NCI-H82 treated with DMSO at 0.1 percent for 48 hours (cell line): ENCODE measurements at regions not wholly inside any gene's neighbourhood (a gene's known extent, or its start where the extent isn't known, plus 50 kb on each side); places are given as distances from the start of the nearest gene placed in this dataset.
"Not testable (repeated sequence)": the region's sequence is repeated elsewhere in the genome, so short reads cannot be mapped to it uniquely, and the experiment has no call there.

ENCODE experiments used
- DNase-seq: peaks from one replicate; lab custom pipeline; 2025; ENCODE audit not compliant: unreplicated experiment; lab: John Stamatoyannopoulos, UW

DNA sequence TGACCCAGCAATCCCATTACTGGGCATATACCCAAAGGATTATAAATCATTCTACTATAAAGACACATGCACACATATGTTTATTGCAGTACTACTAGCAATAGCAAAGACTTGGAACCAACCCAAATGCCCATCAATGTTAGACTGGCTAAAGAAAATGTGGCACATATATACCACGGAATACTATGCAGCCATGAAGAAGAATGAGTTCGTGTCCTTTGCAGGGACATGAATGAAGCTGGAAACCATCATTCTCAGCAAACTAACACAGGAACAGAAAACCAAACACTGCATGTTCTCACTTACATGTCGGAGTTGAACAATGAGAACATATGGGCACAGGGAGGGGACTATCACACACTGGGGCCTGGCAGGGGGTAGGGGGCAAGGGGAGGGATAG is 183.0 kb downstream of the HACE1 start:
- not testable (repeated sequence) for DNase-seq

DNA sequence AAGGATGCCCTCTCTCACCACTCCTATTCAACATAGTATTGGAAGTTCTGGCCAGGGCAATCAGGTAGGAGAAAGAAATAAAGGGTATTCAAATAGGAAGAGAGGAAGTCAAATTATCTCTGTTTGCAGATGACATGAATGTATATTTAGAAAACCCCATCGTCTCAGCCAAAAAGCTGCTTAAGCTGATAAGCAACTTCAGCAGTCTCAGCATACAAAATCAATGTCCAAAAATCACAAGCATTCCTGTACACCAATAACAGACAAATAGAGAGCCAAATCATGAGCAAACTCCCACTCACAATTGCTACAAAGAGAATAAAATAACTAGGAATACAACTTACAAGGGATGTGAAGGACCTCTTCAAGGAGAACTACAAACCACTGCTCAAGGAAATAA is 184.6 kb downstream of the HACE1 start:
- not testable (repeated sequence) for DNase-seq

DNA sequence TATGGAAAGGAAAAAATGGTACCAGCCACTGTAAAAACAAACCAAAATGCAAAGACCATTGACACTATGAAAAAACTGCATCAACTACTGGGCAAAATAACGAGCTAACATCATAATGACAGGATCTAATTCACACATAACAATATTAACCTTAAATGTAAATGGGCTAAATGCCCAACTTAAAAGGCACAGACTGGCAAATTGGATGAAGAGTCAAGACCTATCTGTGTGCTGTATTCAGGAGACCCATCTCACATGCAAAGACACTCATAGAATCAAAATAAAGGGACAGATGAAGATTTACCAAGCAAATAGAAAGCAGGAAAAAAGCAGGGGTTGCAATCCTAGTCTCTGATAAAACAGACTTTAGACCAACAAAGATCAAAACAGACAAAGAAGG is 186.6 kb downstream of the HACE1 start:
- DNase-seq: not testable (repeated sequence)

DNA sequence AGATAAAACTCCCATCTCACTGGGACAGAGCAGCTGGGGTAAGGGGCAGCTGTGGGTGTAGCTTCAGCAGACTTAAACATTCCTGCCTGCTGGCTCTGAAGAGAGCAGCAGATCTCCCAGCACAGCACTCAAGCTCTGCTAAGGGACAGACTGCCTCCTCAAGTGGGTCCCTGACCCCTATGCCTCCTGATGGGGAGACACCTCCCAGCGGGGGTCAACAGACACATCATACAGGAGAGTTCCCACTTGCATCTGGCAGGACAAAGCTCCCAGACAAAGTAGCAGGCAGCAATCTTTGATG is 188.2 kb downstream of the HACE1 start:
- DNase-seq: not testable (repeated sequence)

DNA sequence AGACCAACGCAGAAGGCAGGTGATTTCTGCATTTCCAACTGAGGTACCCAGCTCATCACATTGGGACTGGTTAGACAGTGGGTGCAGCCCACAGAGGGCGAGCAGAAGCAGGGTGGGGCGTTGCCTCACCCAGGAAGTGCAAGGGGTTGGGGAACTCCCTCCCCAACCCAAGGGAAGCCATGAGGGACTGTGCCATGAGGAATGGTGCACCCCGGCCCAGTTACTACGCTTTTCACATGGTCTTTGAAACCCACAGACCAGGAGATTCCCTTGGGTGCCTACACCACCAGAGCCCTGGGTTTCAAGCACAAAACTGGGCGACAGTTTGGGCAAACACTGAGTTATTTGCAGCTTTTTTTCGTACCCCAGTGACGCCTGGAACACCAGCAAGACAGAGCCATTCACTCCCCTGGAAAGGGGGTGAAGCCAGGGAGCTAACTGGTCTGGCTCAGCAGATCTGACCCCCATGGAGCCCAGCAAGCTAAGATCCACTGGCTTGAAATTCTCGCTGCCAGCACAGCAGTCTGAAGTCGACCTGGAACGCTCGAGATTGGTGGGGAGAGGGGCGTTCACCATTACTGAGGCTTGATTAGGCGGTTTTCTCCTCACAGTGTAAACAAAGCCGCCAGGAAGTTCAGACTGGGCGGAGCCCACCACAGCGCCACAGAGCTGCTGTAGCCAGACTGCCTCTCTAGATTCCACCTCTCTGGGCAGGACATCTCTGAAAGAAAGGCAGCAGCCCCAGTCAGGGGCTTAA is 188.7 kb downstream of the HACE1 start:
- not testable (repeated sequence) for DNase-seq

DNA sequence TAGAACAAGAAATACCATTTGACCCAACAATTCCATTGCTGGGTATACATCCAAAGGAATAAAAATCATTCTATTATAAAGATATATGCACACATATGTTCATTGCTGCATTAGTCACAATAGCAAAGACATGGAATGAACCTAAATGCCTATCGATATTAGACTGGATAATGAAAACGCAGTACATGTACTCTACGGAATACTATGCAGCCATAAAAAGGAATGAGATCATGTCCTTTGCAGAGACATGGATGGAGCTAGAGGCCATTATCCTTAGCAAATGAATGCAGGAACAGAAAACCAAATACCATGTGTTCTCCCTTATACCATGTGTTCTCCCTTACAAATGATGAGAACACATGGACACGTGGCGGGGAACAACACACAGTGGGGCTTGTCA is 190.2 kb downstream of the HACE1 start:
- no peak for DNase-seq

DNA sequence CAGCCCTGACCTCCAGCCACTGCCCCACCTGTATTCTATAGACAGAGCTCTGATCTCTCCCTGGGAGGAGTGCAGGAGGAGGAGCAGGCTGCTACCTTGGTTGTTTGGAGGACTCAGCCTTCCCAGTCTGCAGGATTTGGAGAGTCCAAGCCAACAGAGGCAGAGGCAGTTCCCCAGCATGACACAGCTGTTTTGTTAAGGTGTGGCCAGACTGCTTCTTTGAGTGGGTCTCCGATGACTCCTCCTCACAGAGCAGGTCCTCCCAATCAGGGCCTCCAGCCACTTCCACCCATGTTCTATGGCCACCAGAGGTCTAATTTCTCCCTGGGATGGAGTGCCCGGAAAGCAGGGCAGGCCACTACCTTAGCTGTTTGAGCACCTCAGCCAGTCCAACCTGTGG is 203.5 kb downstream of the HACE1 start:
- DNase-seq: no peak

DNA sequence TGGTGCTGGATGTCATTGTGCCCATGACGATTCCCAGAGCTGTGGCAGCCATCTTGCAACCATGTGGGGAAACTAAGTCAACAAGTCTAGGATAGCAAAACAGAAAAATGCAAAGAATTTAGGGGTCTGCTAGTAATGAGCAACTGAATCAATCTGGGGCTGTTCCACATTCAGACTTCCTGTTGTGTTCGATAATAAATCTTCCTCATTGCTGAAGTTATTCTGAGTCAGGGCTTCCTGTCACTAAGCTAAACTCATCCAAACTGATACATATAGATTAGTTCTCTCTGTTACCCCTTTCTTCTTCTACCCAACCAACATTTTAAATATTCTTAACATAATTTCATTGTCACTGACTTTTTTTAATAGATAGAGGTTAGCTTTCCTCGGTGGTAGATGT is 205.9 kb downstream of the HACE1 start:
- no peak for DNase-seq

DNA sequence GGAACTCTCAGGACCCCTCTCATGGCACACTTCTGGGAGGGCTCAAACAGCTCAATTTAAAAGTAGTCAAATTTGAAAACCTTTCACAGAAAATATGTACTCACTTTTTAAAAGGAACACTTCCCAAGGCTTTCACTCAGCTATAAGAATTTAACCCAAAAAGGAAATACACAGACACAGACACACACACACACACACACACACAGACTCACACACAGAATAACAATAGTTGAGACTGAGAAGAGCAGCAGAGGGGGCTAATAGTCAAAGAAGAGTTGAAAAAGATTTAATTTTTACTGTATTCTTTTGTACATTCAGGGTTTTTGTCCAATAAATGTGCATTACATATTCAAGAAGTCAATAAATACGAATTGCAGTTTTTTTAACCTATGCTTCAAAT is 211.4 kb downstream of the HACE1 start:
- no peak for DNase-seq

DNA sequence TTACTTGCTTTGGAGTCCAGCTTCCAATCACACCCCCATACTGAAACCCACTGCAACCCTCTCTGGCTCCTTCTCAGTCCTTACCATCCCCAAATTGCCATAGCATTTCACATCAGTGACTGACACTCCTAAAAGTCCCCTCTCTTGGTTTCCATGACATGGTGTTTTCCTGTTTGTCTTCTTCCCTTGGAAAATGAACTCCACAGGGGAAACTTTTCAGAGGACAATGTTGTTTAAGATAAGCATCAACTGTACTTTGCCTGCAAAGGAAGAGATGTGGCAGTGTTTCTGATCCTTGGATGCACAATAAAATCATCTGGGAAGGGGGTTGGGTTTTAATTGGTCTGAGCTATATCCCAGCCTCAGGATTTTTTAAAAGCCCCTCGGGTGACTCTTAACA is 214.9 kb downstream of the HACE1 start:
- no peak for DNase-seq

DNA sequence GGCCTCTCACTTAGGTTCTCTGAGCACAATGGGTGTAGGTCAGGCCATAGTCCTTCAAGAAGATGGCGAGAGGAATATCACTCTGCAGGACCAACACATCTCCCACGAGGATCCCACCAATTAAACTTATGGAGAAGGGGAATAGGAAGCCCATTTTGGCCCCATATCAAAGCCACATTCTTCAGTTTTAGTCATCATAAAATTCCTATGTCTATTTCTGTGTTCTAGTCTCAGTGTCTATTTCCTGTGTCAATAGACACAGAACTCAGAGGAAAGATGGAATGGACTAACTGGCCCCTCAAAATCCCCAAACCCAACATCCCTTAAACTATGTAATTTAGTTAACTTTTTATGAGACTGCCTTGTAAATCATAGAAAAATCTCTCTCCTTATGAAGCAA is 216.8 kb downstream of the HACE1 start:
- no peak for DNase-seq

DNA sequence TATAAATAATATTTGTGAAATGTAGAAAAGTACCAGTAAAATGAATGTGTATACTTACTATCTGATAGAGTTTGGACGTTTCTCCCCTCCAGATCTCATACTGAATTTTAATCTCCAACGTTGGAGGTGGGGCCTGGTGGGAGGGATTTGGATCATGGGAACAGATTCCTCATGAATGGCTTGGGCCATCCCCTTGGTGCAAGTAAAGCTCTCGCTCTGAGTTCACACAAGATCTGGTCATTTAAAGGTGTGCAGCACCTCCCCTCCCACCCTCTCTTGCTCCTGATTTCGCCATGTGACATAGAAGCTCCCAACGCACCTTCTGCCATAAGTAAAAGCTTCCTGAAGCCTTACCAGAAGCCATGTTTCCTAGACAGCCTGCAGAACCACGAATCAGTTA is 219.0 kb downstream of the HACE1 start:
- no peak for DNase-seq

DNA sequence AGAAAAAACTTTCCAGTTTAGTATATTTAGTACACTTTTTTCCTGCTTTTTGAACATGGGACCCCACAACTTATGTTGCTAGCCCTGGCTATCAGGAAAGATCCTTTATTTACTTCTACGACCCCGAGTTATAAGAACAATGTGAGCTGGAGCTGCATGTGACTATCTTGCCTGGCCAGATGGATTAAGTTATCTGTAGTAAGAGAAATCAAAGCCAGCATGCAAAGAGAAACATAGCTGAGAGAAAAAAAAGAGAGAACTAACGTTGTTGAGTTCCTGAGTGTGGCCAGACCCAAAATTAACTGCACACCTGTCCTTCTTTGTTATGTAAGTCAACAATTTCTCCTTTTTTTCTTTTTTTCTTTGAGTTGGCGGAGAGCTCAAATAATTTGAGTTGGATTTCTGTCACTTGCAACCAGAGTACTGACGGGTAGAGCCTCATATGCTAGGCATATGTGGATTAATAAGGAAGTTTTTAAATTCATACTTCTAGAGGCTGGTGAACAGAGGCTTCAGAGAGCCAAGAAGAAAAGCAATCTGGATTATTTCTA is 219.5 kb downstream of the HACE1 start:
- DNase-seq: no peak

DNA sequence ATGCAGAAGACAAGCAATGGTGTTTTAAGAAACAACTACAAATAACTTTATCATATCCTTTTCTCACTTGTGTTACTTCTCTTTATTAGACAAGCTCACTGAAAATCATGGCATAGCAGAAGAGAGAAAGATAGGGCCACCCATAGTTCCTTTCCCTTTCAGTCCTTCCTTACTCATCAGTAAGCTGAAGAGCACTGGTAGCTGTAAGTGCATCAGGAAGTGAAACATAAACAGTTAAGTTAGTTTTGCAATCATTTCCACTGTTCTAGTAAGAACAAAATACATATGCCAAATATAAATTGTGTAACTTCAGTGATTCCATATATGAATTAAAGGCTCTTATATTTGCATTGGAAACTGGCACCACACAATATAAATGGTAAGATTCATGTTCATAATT is 220.1 kb downstream of the HACE1 start:
- no peak for DNase-seq

DNA sequence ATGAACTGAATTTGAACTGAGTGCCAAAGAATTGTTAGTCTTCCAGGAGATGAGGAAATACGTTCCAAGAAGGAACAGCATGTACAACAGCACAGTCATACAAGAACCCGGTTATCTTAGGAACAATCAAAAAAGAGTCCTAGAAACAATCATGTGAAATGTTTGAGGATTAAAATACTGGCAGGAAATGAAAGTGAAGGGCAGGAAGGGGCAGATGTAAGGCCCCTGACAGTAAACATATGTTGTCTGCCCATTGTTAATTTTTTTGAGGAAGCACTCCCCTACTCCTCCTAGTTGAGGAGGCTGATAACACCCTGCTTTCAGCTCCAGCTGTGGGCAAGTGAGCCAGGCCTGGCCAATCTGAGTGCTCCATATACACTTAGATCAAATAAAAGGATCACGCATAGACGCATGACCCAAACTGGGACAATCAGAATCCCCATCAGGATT is 220.9 kb downstream of the HACE1 start:
- DNase-seq: no peak

DNA sequence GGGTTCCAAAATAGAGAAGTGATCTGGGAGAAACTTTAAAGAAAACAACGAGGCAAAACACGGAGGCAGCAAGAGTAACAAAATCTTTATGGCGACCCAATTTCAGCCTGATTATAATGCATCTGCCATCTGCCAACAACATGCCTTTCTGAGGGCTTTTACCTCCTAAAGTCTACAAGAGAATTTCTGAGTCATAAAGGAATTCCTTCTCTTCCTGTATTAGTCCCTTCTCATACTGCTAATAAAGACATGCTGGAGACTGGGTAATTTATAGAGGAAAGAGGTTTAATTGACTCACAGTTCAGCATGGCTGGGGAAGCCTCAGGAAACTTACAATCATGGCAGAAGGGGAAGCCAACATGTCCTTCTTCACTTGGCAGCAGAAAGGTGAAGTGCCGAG is 226.6 kb downstream of the HACE1 start:
- DNase-seq: no peak

DNA sequence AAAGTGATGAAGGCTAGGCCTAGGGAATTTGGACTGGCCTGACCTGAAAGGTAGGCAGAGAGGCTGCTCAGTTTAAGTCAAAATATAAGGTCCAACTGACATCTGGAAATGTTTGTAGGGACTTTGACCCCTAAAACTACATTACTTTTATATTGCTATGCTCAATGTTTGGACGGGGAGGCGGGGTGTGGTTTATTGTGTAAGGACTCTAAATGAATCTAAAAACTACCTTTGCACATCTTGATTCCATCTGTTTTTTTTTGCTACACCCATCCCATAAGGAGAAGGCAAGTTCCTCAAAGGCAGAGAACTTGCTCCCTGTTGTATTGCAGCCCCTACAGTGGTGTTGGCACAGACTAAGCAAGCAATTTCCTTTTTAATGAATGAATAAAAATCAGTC is 227.1 kb downstream of the HACE1 start:
- DNase-seq: no peak

DNA sequence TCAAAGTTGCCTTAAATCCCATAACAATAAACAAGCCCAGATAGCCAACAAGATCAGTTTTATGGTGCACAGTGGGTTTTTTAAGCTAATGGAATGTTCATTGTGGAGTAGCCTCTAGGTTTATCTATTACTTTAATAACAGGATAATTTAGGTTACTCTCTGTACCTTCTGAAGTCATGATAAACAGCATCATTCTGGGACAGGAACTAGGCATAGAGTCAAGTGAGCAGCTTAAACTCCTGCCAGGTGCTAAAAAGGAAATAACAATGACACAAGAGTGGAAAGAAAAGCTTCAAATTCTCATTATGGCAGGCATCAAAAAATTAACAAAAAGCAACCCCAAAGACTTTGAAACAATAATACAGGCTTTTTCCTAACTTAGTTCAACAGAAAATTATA is 228.8 kb downstream of the HACE1 start:
- DNase-seq: no peak

DNA sequence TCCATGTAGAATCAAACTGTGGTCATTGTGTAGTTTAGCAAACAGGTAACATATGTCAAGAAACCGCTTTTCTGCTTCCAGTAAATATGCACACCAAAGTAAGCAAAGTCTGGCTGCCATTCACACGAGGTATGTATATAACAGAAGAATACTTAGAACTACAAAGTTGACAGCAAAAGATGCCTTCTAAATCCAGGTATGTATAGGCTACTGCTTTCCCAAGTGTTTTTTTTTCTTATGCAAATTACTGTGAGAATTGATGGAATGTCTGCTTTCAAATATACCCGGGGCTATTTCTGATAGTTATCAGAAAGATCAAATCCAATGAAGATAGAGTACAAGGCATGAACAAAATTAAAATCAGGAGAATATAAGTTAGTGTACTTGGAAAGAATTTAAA is 229.2 kb downstream of the HACE1 start:
- DNase-seq: no peak

DNA sequence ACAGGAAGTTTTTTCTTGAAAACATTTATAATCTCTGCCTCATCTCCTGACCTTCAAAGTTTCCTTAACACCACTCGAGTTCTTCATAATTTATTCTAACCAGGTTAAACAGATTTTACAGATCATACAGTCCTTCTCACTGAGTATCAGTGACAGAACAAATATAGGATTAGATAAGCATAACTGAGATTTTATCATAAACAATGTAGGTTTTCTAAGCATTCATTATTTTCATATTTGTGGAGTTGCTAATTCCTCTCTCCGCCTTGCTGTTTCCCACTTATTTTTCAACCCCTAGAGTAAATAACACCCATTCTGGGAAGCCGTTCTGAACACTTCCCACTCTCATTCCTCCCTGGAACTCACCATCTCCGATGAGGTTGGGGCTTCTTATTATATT is 229.9 kb downstream of the HACE1 start:
- no peak for DNase-seq

DNA sequence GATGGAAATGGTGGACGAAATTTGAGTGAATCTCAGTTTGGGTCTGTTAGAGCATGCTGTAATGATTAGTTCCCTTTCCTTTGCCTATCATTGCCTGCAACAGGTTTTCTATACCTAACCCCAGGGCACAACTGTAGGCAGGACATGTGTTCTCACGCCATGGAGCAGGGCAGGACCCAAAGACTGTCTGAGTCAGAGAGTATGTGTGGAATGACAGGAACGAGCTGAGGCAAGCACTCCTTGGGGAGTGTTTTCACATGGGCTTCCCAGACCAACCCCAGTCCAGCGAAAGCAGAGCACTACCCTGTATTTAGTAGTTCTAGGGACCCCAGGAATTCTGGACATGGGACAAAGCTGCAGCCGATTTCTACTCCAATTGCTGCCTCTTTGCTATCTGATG is 234.2 kb downstream of the HACE1 start:
- DNase-seq: no peak

DNA sequence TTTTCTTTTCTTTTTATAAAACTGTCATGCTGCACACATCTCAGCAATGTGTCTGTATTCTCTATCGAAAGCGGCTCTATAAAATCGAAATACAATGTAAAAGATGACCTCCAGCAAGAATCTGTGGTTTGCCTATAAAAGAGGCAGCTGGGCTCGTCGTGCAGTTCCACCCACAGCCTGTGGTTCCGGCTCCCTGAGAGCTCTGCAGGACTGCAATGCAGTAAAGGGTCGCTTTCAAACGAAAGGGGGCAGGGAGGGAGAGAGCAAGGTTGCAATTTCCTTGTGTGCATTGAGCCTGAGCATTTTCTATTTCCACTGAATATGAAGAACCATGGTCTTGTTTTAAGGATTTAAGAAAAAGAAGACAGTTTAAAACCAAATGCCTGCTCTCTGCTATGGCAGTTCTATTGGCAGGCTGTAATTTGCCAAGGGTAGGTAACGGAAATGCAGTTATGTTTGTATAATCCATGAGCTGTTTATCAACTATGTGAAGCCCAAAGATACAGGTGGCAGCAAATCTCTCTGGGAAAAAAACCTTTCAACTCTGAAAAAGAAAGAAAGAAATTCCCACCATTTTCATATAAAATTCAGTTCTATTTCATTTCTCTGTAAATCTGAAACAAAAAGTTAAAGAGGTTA is 236.5 kb downstream of the HACE1 start:
- DNase-seq: no peak

DNA sequence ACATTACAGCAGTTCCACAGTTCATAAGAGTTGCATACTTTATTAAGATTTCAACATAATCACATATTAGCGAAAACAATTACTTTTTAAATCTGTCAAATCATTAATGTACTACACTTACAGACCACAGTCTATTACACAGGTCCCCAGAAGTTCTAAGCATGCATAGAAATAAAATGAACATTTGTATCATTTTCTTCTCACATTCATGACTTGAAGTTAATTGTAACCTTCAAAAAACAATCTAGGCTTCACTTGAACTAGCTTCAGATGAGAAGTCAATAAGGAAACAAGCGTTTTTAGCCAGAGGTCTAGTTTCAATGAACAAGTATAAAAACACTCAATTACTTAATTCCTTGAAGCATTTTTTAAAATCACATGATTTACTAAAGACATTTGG is 238.3 kb downstream of the HACE1 start:
- DNase-seq: no peak
